Activated CD8-positive, alpha-beta T cell treated with anti-CD3 and anti-CD28 coated beads for 36 hours (primary cell): ENCODE measurements at regions not wholly inside any gene's neighbourhood (a gene's known extent, or its start where the extent isn't known, plus 50 kb on each side); places are given as distances from the start of the nearest gene placed in this dataset.

Experiments
- ATAC-seq: fragments of 200-7000 bp; cut with Tn5 transposase; one replicate; pipeline ENCODE4 v1.10.0; 2021; ENCODE audit warnings: mild to moderate bottlenecking, moderate library complexity
- CTCF ChIA-PET: fragments of 350-600 bp; sonication (Branson Sonifier 250); formaldehyde crosslinking; loops from one replicate; lab custom pipeline; 2021; ENCODE audit warnings: antibody characterized with exemption; lab: Charles Lee
- POLR2A ChIA-PET: fragments of 350-600 bp; sonication (Branson Sonifier 250); formaldehyde crosslinking; loops from one replicate; lab custom pipeline; 2021; ENCODE audit warnings: antibody characterized with exemption; lab: Charles Lee
- DNase-seq: peaks from one replicate; pipeline ENCODE4 v3.0.0-alpha.2; 2020
- H3K27ac Mint-ChIP-seq: one replicate; pipeline ENCODE4 v1.8.0; 2021; ENCODE audit warnings: mild to moderate bottlenecking, mixed read lengths
- H3K27me3 Mint-ChIP-seq: one replicate; pipeline ENCODE4 v1.8.0; 2021; ENCODE audit warnings: mixed read lengths
- H3K36me3 Mint-ChIP-seq: one replicate; pipeline ENCODE4 v1.8.0; 2021; ENCODE audit warnings: low read depth, mixed read lengths
- H3K4me1 Mint-ChIP-seq: one replicate; pipeline ENCODE4 v1.8.0; 2021; ENCODE audit warnings: low read depth, mixed read lengths
- H3K4me3 Mint-ChIP-seq: one replicate; pipeline ENCODE4 v1.8.0; 2021; ENCODE audit warnings: mild to moderate bottlenecking, moderate library complexity, mixed read lengths
- H3K9me3 Mint-ChIP-seq: one replicate; pipeline ENCODE4 v1.8.0; 2021; ENCODE audit warnings: mixed read lengths
- intact Hi-C: fragments of 100-400 bp; cut with micrococcal nuclease; formaldehyde crosslinking; loops from one replicate; pipeline ENCODE4 v1.10.0; 2022
- TF ChIP-seq, protein P1 (sequence below): fragments of 200-600 bp; IDR thresholded peaks from one replicate; pipeline ENCODE4 v1.8.0; 2022; ENCODE audit warnings: antibody characterized with exemption, mild to moderate bottlenecking

GRCh38 chr1:14328685-14329084 is 269.8 kb upstream of the KAZN start:
- intact Hi-C loops, result no loop called here
- POLR2A ChIA-PET, result no interaction called here
- ATAC-seq, result no peak

GRCh38 chr1:14332158-14332557 is 266.3 kb upstream of the KAZN start:
- H3K36me3 Mint-ChIP-seq, result no peaks in the 10 kb centered on the region
- no peaks in the 10 kb centered on the region for H3K9me3 Mint-ChIP-seq
- no peak overlapping the region for H3K4me3 Mint-ChIP-seq
- no peaks in the 10 kb centered on the region for H3K27me3 Mint-ChIP-seq
- TF ChIP-seq, protein P1, sequence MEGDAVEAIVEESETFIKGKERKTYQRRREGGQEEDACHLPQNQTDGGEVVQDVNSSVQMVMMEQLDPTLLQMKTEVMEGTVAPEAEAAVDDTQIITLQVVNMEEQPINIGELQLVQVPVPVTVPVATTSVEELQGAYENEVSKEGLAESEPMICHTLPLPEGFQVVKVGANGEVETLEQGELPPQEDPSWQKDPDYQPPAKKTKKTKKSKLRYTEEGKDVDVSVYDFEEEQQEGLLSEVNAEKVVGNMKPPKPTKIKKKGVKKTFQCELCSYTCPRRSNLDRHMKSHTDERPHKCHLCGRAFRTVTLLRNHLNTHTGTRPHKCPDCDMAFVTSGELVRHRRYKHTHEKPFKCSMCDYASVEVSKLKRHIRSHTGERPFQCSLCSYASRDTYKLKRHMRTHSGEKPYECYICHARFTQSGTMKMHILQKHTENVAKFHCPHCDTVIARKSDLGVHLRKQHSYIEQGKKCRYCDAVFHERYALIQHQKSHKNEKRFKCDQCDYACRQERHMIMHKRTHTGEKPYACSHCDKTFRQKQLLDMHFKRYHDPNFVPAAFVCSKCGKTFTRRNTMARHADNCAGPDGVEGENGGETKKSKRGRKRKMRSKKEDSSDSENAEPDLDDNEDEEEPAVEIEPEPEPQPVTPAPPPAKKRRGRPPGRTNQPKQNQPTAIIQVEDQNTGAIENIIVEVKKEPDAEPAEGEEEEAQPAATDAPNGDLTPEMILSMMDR, result no peak
- DNase-seq, result no peak
- CTCF ChIA-PET, result no interaction called here
- no peak for ATAC-seq
- POLR2A ChIA-PET, result interaction anchor here (1.5 kb wide), 1 partner anchor 12 kb away, joined by 3 read pairs; no protein-coding TSS in a partner anchor
- H3K27ac Mint-ChIP-seq, result no peak overlapping the region
- H3K4me1 Mint-ChIP-seq, result peaks cover 23% of the 10 kb centered on the region
- intact Hi-C loops, result no loop called here

More at GRCh38 chr1:14328685-14329084, 269.8 kb upstream of the KAZN start:
- TF ChIP-seq, protein P1, result no peak
- H3K4me3 Mint-ChIP-seq, result no peak overlapping the region
- no peak for DNase-seq
- H3K27me3 Mint-ChIP-seq, result peaks cover 4% of the 10 kb centered on the region
- peaks cover 14% of the 10 kb centered on the region for H3K4me1 Mint-ChIP-seq
- no peak overlapping the region for H3K27ac Mint-ChIP-seq
- CTCF ChIA-PET, result no interaction called here
- peaks cover 2% of the 10 kb centered on the region for H3K9me3 Mint-ChIP-seq
- no peaks in the 10 kb centered on the region for H3K36me3 Mint-ChIP-seq

DNA sequence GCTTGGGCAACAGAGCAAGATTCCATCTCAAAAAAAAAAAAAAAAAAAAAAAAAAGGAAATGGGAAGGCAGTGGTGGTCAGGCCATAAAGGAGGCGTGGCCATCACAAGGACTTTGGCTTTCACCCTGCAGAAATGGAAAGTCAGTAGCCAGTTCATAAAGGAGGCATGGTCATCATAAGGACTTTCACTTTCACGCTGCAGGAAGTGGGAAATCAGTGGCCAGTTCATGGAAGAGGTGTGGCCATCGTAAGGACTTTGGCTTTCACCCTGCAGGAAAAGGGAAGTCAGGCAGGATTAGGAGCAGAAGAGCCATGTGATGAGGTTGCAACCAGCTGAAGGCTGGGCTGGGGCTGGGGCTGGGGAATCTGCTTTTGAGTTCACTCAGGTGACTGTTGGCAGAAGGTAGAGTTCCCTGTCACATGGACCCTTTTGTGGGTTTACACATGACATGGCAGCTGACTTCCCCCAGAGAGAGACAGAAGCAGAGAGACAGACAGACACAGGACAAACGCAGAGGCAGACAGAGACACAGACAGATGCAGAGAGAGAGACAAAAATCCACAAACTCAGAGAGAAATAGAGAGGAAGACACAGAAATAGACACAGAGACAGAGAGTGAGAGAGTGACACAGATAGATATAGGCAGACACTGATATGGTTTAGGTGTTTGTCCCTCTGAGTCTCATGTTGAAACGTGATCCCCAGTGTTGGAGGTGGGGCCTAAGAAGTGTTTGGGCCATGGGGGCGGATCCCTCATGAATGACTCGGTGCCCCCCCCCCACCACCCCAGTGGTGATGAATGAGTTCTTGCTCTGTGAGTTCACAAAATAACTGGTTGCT is 263.9 kb upstream of the KAZN start:
- no peak overlapping the region for H3K4me3 Mint-ChIP-seq
- DNase-seq, result peak; percentile 20
- peaks cover 23% of the 10 kb centered on the region for H3K4me1 Mint-ChIP-seq
- TF ChIP-seq, protein P1, result no peak
- ChIA-PET CTCF (no interaction called here), POLR2A (no interaction called here)
- no peaks in the 10 kb centered on the region for H3K9me3 Mint-ChIP-seq
- peak overlapping the region; percentile 51 for H3K27ac Mint-ChIP-seq
- peak; percentile 39 for ATAC-seq
- intact Hi-C loops, result no loop called here
- H3K27me3 Mint-ChIP-seq, result no peaks in the 10 kb centered on the region
- no peaks in the 10 kb centered on the region for H3K36me3 Mint-ChIP-seq

DNA sequence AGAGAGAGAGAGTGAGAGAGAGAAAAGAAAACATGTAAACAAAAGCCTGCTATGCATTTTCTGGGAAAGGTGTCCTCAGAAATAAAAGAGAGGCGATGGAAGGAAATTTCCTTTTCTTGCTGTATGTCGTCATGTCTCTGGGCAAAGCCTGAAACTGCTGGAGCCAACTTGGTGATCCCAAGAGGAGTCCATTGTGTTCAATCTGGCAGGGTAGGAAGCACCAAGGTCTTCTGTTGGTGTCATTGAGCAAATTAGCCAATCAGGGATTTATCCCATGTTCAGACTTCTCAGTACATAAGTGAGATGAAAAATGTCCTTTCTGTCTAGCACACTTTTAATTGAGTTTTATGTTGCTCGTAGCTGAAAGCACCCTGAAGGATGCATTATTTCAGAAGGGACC is 260.0 kb upstream of the KAZN start:
- H3K36me3 Mint-ChIP-seq, result no peaks in the 10 kb centered on the region
- no peak for DNase-seq
- TF ChIP-seq, protein P1, result no peak
- ChIA-PET POLR2A (no interaction called here), CTCF (no interaction called here)
- H3K4me3 Mint-ChIP-seq, result no peak overlapping the region
- H3K4me1 Mint-ChIP-seq, result peaks cover 11% of the 10 kb centered on the region
- H3K27ac Mint-ChIP-seq, result no peak overlapping the region
- ATAC-seq, result no peak
- H3K27me3 Mint-ChIP-seq, result peaks cover 4% of the 10 kb centered on the region
- H3K9me3 Mint-ChIP-seq, result no peaks in the 10 kb centered on the region
- intact Hi-C loops, result no loop called here

DNA sequence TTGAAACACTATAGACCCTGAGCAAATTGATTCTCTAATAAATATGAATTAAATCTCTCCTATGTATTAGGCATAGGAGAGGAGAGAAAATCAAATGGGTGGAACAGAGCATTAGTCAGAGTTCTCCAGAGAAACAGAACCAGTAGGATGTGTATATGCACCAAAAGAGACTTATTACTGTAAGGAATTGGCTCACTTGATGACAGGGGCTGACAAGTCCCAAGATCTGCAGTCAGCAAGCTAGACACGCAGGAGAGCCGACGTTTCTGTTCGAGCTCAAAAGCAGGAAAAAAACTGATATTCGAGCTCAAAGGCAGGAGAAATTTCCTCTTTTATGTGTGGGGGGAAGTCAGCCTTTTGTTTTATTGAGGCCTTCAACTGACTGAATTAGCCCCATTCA is 259.2 kb upstream of the KAZN start:
- ChIA-PET POLR2A (no interaction called here), CTCF (interaction anchor here (2.0 kb wide), 1 partner anchor 10 kb away, joined by 5 read pairs; no protein-coding TSS in a partner anchor)
- H3K4me1 Mint-ChIP-seq, result peaks cover 9% of the 10 kb centered on the region
- no peaks in the 10 kb centered on the region for H3K36me3 Mint-ChIP-seq
- intact Hi-C loops, result no loop called here
- ATAC-seq, result no peak
- TF ChIP-seq, protein P1, result no peak
- no peaks in the 10 kb centered on the region for H3K9me3 Mint-ChIP-seq
- H3K4me3 Mint-ChIP-seq, result no peak overlapping the region
- DNase-seq, result no peak
- H3K27me3 Mint-ChIP-seq, result peaks cover 8% of the 10 kb centered on the region
- H3K27ac Mint-ChIP-seq, result no peak overlapping the region
